ENCODE measurements at regions not wholly inside any gene's neighbourhood (a gene's known extent, or its start where the extent isn't known, plus 50 kb on each side); places are given as distances from the start of the nearest gene placed in this dataset.
"Not testable (repeated sequence)": the region's sequence is repeated elsewhere in the genome, so short reads cannot be mapped to it uniquely, and the experiment has no call there.

- Histone ChIP-seq H3K36me3 (replicated peaks in 1 of 2; ENCODE audit: control insufficient read depth in 1 of 2, insufficient read depth in 2 of 2, low read length in 2 of 2) (no peaks in the 10 kb centered on the region), H3K4me3 (replicated peaks in 1 of 3; ENCODE audit: insufficient read depth in 1 of 3, low read depth in 2 of 3, low read length in 3 of 3) (no peak overlapping the region), H3K4me1 (ENCODE audit: insufficient read depth, low read length) (no peaks in the 10 kb centered on the region), H3K9me3 (ENCODE audit: low read length) (peaks cover 8% of the 10 kb centered on the region), H3K9ac (ENCODE audit: insufficient read depth, low read depth, low read length) (no peak overlapping the region), H3K27me3 (ENCODE audit: control insufficient read depth in 1 of 2, insufficient read depth in 2 of 2, low read length in 2 of 2) (no peaks in the 10 kb centered on the region), H3K79me2 (ENCODE audit: insufficient read depth, low read length) (no peaks in the 10 kb centered on the region), H2AFZ (ENCODE audit: low read length) (no peak overlapping the region), H3K4me2 (ENCODE audit: low read depth, low read length) (no peak overlapping the region), H3K27ac (ENCODE audit: extremely low read length, insufficient read depth, low read length) (no peak overlapping the region), H4K20me1 (ENCODE audit: insufficient read depth, low read length) (no peaks in the 10 kb centered on the region)
- no peak for DNase-seq (ENCODE audit: low spot score)
- ChIA-PET POLR2A (no interaction called here), CTCF (ENCODE audit: low intra/inter-chr PET ratio, low total read pairs) (no interaction called here)
- 0% methylated on average over 1 of the region's 1 CpG for WGBS (ENCODE audit: low lambda C conversion rate)
- in situ Hi-C loops (cut with HindIII; ENCODE audit: extremely low pct_ligation_motif_present, low pct_unique_long_range_greater_than_20kb) (no loop called here), intact Hi-C loops (cut with micrococcal nuclease; ENCODE audit: unreplicated experiment) (no loop called here)
- BruUV-seq (replicated peaks): no TSS peak
- FAIRE-seq: no peak
- TF ChIP-seq ZSCAN20 (CRISPR knock-in tag; IDR thresholded peaks at IDR 0.05; ENCODE audit: borderline replicate concordance) (no peak), ZNF543 (CRISPR knock-in tag; IDR thresholded peaks at IDR 0.05) (no peak), TFDP2 (CRISPR knock-in tag; IDR thresholded peaks at IDR 0.05) (no peak), HCFC1 (IDR thresholded peaks at IDR 0.05; ENCODE audit: low read depth, low read length) (no peak), GLI4 (CRISPR knock-in tag; IDR thresholded peaks at IDR 0.05; ENCODE audit: borderline replicate concordance) (no peak), MTF1 (CRISPR knock-in tag; IDR thresholded peaks at IDR 0.05) (no peak), KLF9 (CRISPR knock-in tag; IDR thresholded peaks at IDR 0.05; ENCODE audit: low read depth) (no peak), ATF7-NPFF (CRISPR knock-in tag; IDR thresholded peaks at IDR 0.05; ENCODE audit: low read depth) (no peak), TRIM24 (CRISPR knock-in tag; IDR thresholded peaks at IDR 0.05) (no peak), HOMEZ (CRISPR knock-in tag; IDR thresholded peaks at IDR 0.05; ENCODE audit: low read depth) (no peak), PAF1 (CRISPR knock-in tag; IDR thresholded peaks at IDR 0.05) (no peak), HNRNPLL (IDR thresholded peaks at IDR 0.05; ENCODE audit: low read depth, low read length, poor library complexity, severe bottlenecking) (no peak), FOXP1 (IDR thresholded peaks at IDR 0.05) (no peak), FOXP1 (CRISPR knock-in tag; IDR thresholded peaks at IDR 0.05) (no peak), SMAD3 (CRISPR knock-in tag; IDR thresholded peaks at IDR 0.05) (no peak), XRCC5 (optimal IDR thresholded peaks at IDR 0.05; ENCODE audit: low read length) (no peak), ZNF704 (CRISPR knock-in tag; IDR thresholded peaks at IDR 0.05; ENCODE audit: borderline replicate concordance) (no peak), ZFAT (CRISPR knock-in tag; conservative IDR thresholded peaks at IDR 0.05) (no peak)
- no peak for ATAC-seq
Measured at GRCh38 chr5:128858995-128859394, 106.3 kb upstream of the SLC27A6 start.

- intact Hi-C loops (cut with micrococcal nuclease; ENCODE audit: unreplicated experiment); BruUV-seq (replicated peaks); H3K79me2 ChIP-seq (ENCODE audit: insufficient read depth, low read length); FAIRE-seq; H3K4me3 ChIP-seq (replicated peaks in 1 of 3; ENCODE audit: insufficient read depth in 1 of 3, low read depth in 2 of 3, low read length in 3 of 3); H4K20me1 ChIP-seq (ENCODE audit: insufficient read depth, low read length); ATAC-seq; H3K4me1 ChIP-seq (ENCODE audit: insufficient read depth, low read length); H3K9me3 ChIP-seq (ENCODE audit: low read length); H3K9ac ChIP-seq (ENCODE audit: insufficient read depth, low read depth, low read length); H3K27me3 ChIP-seq (ENCODE audit: control insufficient read depth in 1 of 2, insufficient read depth in 2 of 2, low read length in 2 of 2); H3K36me3 ChIP-seq (replicated peaks in 1 of 2; ENCODE audit: control insufficient read depth in 1 of 2, insufficient read depth in 2 of 2, low read length in 2 of 2); in situ Hi-C loops (cut with HindIII; ENCODE audit: extremely low pct_ligation_motif_present, low pct_unique_long_range_greater_than_20kb); H3K27ac ChIP-seq (ENCODE audit: extremely low read length, insufficient read depth, low read length); H2AFZ ChIP-seq (ENCODE audit: low read length); H3K4me2 ChIP-seq (ENCODE audit: low read depth, low read length); POLR2A ChIA-PET; CTCF ChIA-PET (ENCODE audit: low intra/inter-chr PET ratio, low total read pairs); DNase-seq (ENCODE audit: low spot score): not testable (repeated sequence)
- 51% methylated on average over 22 of the region's 22 CpGs for WGBS (ENCODE audit: low lambda C conversion rate)
Measured at GRCh38 chr5:128861155-128861554, 104.1 kb upstream of the SLC27A6 start.

Data from HepG2 (cell line).